GM18951 (cell line): ENCODE measurements at regions not wholly inside any gene's neighbourhood (a gene's known extent, or its start where the extent isn't known, plus 50 kb on each side); places are given as distances from the start of the nearest gene placed in this dataset.
"Not testable (repeated sequence)": the region's sequence is repeated elsewhere in the genome, so short reads cannot be mapped to it uniquely, and the experiment has no call there.

Source experiments
- POLR2A ChIP-seq: IDR thresholded peaks from 4 replicates; pipeline ENCODE4 v1.6.1; 2011; ENCODE audit warnings: mild to moderate bottlenecking; ENCODE audit not compliant: insufficient read length, insufficient read depth; ENCODE audit errors: extremely low read depth
- in situ Hi-C: fragments of 300-500 bp; cut with MboI; formaldehyde crosslinking; loops from one replicate; pipeline ENCODE4 v1.12.0; 2022; ENCODE audit warnings: low sequenced_read_pairs, mixed read lengths, inconsistent platforms; ENCODE audit not compliant: unreplicated experiment

- in situ Hi-C loops, result no loop called here
These were observed 1026.9 kb downstream of the MAT2B start for GRCh38 chr5:164532235-164532900.

GRCh38 chr5:164533426-164533825, 1028.0 kb downstream of the MAT2B start:
- in situ Hi-C loops, result not testable (repeated sequence)

More at GRCh38 chr5:164532235-164532900, 1026.9 kb downstream of the MAT2B start:
- no peak for TF ChIP-seq POLR2A

- in situ Hi-C loops, result no loop called here
- no peak for TF ChIP-seq POLR2A
These were observed 1034.8 kb downstream of the MAT2B start for GRCh38 chr5:164540174-164540573.

GRCh38 chr5:164545507-164545906, 1040.1 kb downstream of the MAT2B start:
- TF ChIP-seq POLR2A, result no peak
- in situ Hi-C loops, result no loop called here

- in situ Hi-C loops, result no loop called here
- no peak for TF ChIP-seq POLR2A
These were observed 1048.4 kb downstream of the MAT2B start for GRCh38 chr5:164553851-164554250.

- no peak for TF ChIP-seq POLR2A
- in situ Hi-C loops, result no loop called here
These were observed 1050.4 kb downstream of the MAT2B start for GRCh38 chr5:164555809-164556208.

GRCh38 chr5:164560216-164560615, 1054.8 kb downstream of the MAT2B start:
- in situ Hi-C loops, result no loop called here
- TF ChIP-seq POLR2A, result no peak

- TF ChIP-seq POLR2A, result no peak
- in situ Hi-C loops, result no loop called here
These were observed 1056.8 kb downstream of the MAT2B start for GRCh38 chr5:164561933-164562872.

- in situ Hi-C loops, result no loop called here
- TF ChIP-seq POLR2A, result no peak
These were observed 1058.0 kb downstream of the MAT2B start for GRCh38 chr5:164563370-164563769.

- TF ChIP-seq POLR2A, result no peak
- in situ Hi-C loops, result no loop called here
These were observed 1068.0 kb downstream of the MAT2B start for GRCh38 chr5:164573397-164573796.

- in situ Hi-C loops, result no loop called here
- no peak for TF ChIP-seq POLR2A
These were observed 1071.8 kb downstream of the MAT2B start for GRCh38 chr5:164577201-164577600.

GRCh38 chr5:164577742-164578141, 1072.3 kb downstream of the MAT2B start:
- TF ChIP-seq POLR2A, result no peak
- in situ Hi-C loops, result no loop called here

GRCh38 chr5:164578401-164578800, 1073.0 kb downstream of the MAT2B start:
- no peak for TF ChIP-seq POLR2A
- in situ Hi-C loops, result no loop called here

- no peak for TF ChIP-seq POLR2A
- in situ Hi-C loops, result no loop called here
These were observed 1073.5 kb downstream of the MAT2B start for GRCh38 chr5:164578911-164579310.
